ENCODE measurements at regions not wholly inside any gene's neighbourhood (a gene's known extent, or its start where the extent isn't known, plus 50 kb on each side); places are given as distances from the start of the nearest gene placed in this dataset.

GRCh38 chr2:11936761-11937160 lies 190.3 kb downstream of the LPIN1 start:
- TF ChIP-seq POLR2A (IDR thresholded peaks at IDR 0.05) (no peak), CTCF (IDR thresholded peaks at IDR 0.05) (no peak)

Data from Peyer's patch (tissue), 4 donors.